Neutrophil (primary cell): ENCODE measurements at regions not wholly inside any gene's neighbourhood (a gene's known extent, or its start where the extent isn't known, plus 50 kb on each side); places are given as distances from the start of the nearest gene placed in this dataset.

Experiments used
- H3K27ac ChIP-seq: fragments of 200-600 bp; sonication (generic); 2 replicates; pipeline ENCODE4 v1.5.1; 2016; ENCODE audit warnings: mild to moderate bottlenecking, moderate library complexity
- H3K27me3 ChIP-seq: fragments of 200-600 bp; sonication (generic); 2 replicates; pipeline ENCODE4 v1.6.0; 2016; ENCODE audit warnings: mild to moderate bottlenecking
- H3K36me3 ChIP-seq: fragments of 200-600 bp; sonication (generic); 2 replicates; pipeline ENCODE4 v1.5.1; 2017
- H3K4me1 ChIP-seq, 2 experiments: fragments of 200-600 bp in 1 of 2; sonication (generic) in 1 of 2; 1 replicate in 1 of 2; 2 replicates in 1 of 2; pipeline versions ENCODE4 v1.5.1 to v1.6.1; 2013 to 2016; ENCODE audit warnings: low read depth in 1 of 2, low read length in 1 of 2, mild to moderate bottlenecking in 1 of 2, moderate library complexity in 1 of 2; ENCODE audit not compliant: control insufficient read depth in 1 of 2, insufficient read depth in 1 of 2
- H3K4me3 ChIP-seq, 2 experiments: fragments of 200-600 bp in 1 of 2; sonication (generic) in 1 of 2; 1 replicate in 1 of 2; 2 replicates in 1 of 2; pipeline ENCODE4 v1.5.1; 2013 to 2016; ENCODE audit warnings: low read depth in 1 of 2, low read length in 1 of 2, mild to moderate bottlenecking in 1 of 2, moderate library complexity in 1 of 2
- H3K9me3 ChIP-seq: fragments of 200-600 bp; sonication (generic); 2 replicates; pipeline ENCODE4 v1.5.1; 2016
- CTCF ChIP-seq: fragments of 200-600 bp; sonication (generic); IDR thresholded peaks from 2 replicates; pipeline ENCODE4 v1.5.1; 2016; ENCODE audit warnings: antibody characterized with exemption

- H3K36me3 ChIP-seq, result no peaks in the 10 kb centered on the region
- H3K27me3 ChIP-seq, result peaks cover 38% of the 10 kb centered on the region
- no peak overlapping the region for H3K27ac ChIP-seq
- H3K4me3 ChIP-seq, result no peak overlapping the region
- no peaks in the 10 kb centered on the region for H3K9me3 ChIP-seq
- TF ChIP-seq CTCF, result no peak
- H3K4me1 ChIP-seq, result no peaks in the 10 kb centered on the region
Measured at GRCh38 chr18:78814766-78815165, 164.9 kb upstream of the SALL3 start.

DNA sequence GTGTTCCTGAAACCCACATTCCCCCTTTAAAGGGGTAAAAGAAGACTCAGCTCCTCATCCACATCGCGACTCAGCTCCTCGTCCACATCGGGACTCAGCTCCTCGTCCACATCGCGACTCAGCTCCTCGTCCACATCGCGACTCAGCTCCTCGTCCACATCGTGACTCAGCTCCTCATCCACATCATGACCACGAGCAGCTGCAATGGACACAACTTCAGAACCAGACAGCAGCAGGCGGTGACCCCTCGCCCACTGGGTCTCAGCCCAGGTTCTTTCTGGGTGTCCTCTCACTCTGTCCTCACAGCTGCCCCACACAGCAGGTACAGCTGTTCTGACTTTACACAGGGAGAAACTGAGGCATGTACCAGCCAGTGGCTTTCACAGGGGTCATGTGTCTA, 163.5 kb upstream of the SALL3 start:
- no peak for TF ChIP-seq CTCF
- H3K27ac ChIP-seq, result no peak overlapping the region
- peaks cover 46% of the 10 kb centered on the region for H3K27me3 ChIP-seq
- no peaks in the 10 kb centered on the region for H3K9me3 ChIP-seq
- no peaks in the 10 kb centered on the region for H3K4me1 ChIP-seq
- no peak overlapping the region for H3K4me3 ChIP-seq
- H3K36me3 ChIP-seq, result no peaks in the 10 kb centered on the region

GRCh38 chr18:78816916-78817315, 162.7 kb upstream of the SALL3 start:
- TF ChIP-seq CTCF, result no peak
- H3K4me3 ChIP-seq, result no peak overlapping the region
- H3K4me1 ChIP-seq, result no peaks in the 10 kb centered on the region
- H3K27me3 ChIP-seq, result peaks cover 46% of the 10 kb centered on the region
- no peaks in the 10 kb centered on the region for H3K36me3 ChIP-seq
- H3K9me3 ChIP-seq, result no peaks in the 10 kb centered on the region
- no peak overlapping the region for H3K27ac ChIP-seq

- Histone ChIP-seq H3K27me3 (peaks cover 38% of the 10 kb centered on the region), H3K36me3 (no peaks in the 10 kb centered on the region), H3K27ac (no peak overlapping the region), H3K4me1 (no peaks in the 10 kb centered on the region), H3K9me3 (no peaks in the 10 kb centered on the region), H3K4me3 (no peak overlapping the region)
- TF ChIP-seq CTCF, result no peak
Measured at GRCh38 chr18:78818495-78818894, 161.1 kb upstream of the SALL3 start.

GRCh38 chr18:78818961-78819360, 160.7 kb upstream of the SALL3 start:
- no peaks in the 10 kb centered on the region for H3K4me1 ChIP-seq
- no peaks in the 10 kb centered on the region for H3K9me3 ChIP-seq
- H3K4me3 ChIP-seq, result no peak overlapping the region
- no peaks in the 10 kb centered on the region for H3K36me3 ChIP-seq
- no peak for TF ChIP-seq CTCF
- no peak overlapping the region for H3K27ac ChIP-seq
- peaks cover 34% of the 10 kb centered on the region for H3K27me3 ChIP-seq
